ENCODE measurements at regions not wholly inside any gene's neighbourhood (a gene's known extent, or its start where the extent isn't known, plus 50 kb on each side); places are given as distances from the start of the nearest gene placed in this dataset.

- 33 to 44% methylated on average over 2 of the region's 2 CpGs for WGBS, 2 donors (ENCODE audit: low coverage in 1 of 2)
- Histone ChIP-seq H3K36me3 (no peaks in the 10 kb centered on the region), H3K27ac (peak overlapping the region; percentile 67 to 84 (median 72)), H3K9me3 (no peaks in the 10 kb centered on the region), H3K27me3 (no peaks in the 10 kb centered on the region), H3K4me1 (peaks cover 0 to 15% (median 3%) of the 10 kb centered on the region in 4 donors), H3K4me3 (no peak overlapping the region)
- in situ Hi-C loops (cut with MboI; ENCODE audit: low pct_ligation_motif_present in 1 of 4, low pct_unique_long_range_greater_than_20kb in 1 of 4, low sequenced_read_pairs in 3 of 4) (loop anchor here in 2 of 4 donors (25.0 kb wide), 2 partner anchors 298 to 423 kb away; no protein-coding TSS in a partner anchor), intact Hi-C loops (cut with DNase I; ENCODE audit: low total_unique reads) (loop anchor here (10.0 kb wide), 1 partner anchor 95 kb away; no protein-coding TSS in a partner anchor)
- TF ChIP-seq CTCF (IDR thresholded peaks at IDR 0.05) (no peak), POLR2AphosphoS5 (IDR thresholded peaks at IDR 0.05) (peak; percentile 77 to 94 (median 84)), EP300 (IDR thresholded peaks at IDR 0.05; ENCODE audit: low read depth) (peak; percentile 80), POLR2A (IDR thresholded peaks at IDR 0.05) (no peak)
- peak; percentile 41 for DNase-seq
Observed at GRCh38 chr1:192489748-192490147, 85.8 kb upstream of the RGS1 start.

DNA sequence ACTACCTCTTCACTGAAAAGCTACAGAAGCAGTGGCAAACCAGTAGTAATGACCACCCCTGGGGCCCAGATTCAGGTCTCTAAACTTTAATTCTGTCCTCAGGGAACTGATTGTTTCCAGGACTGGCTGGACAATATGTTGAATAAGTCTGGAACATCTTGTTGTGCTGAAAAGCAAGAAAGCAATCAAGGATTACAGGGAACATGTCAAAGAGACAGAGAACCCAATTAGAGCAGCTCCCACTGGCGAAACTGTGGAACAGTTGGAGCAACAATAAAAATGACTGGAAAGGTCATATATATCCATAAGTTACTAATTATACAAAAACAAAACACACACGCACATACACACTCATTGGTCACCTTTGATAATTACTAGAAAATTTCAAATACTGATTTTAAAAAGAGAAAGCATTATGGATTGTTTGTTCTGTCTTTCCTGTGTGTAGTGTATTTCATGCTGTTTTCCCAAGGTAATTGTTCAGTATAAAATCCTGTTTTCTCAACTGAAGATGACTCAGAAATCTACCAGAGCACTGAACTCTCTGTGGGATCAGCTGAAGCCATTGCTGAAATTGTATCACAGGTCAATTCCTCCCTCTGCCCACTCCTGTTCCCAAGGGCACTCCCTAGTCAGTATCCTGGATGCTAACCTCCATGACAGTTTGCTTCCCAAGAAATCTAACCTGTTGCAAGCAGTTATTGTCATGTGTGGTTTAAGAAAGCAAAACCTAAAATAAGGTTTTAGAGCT lies 83.6 kb upstream of the RGS1 start:
- no peaks in the 10 kb centered on the region for H3K9me3 ChIP-seq
- no peak overlapping the region for H3K4me3 ChIP-seq
- 60 to 69% methylated on average over 2 of the region's 2 CpGs for WGBS, 2 donors (ENCODE audit: low coverage in 1 of 2)
- DNase-seq = no peak
- in situ Hi-C loops (cut with MboI; ENCODE audit: low pct_ligation_motif_present in 1 of 4, low pct_unique_long_range_greater_than_20kb in 1 of 4, low sequenced_read_pairs in 3 of 4) = loop anchor here in 2 of 4 donors (25.0 kb wide), 2 partner anchors 295 to 420 kb away; no protein-coding TSS in a partner anchor
- no peaks in the 10 kb centered on the region for H3K36me3 ChIP-seq
- H3K27ac ChIP-seq = peak overlapping the region; percentile 3 to 84 (median 26)
- H3K27me3 ChIP-seq = no peaks in the 10 kb centered on the region
- H3K4me1 ChIP-seq = peaks cover 0 to 15% (median 3%) of the 10 kb centered on the region in 4 donors
- peak in 1 of 5 experiments; percentile 12 for TF ChIP-seq CTCF (IDR thresholded peaks at IDR 0.05)
- no peak for TF ChIP-seq POLR2A (IDR thresholded peaks at IDR 0.05)
- no peak for TF ChIP-seq EP300 (IDR thresholded peaks at IDR 0.05; ENCODE audit: low read depth)
- TF ChIP-seq POLR2AphosphoS5 (IDR thresholded peaks at IDR 0.05) = peak in 1 of 3 donors; percentile 46
- intact Hi-C loops (cut with DNase I; ENCODE audit: low total_unique reads) = no loop called here

DNA sequence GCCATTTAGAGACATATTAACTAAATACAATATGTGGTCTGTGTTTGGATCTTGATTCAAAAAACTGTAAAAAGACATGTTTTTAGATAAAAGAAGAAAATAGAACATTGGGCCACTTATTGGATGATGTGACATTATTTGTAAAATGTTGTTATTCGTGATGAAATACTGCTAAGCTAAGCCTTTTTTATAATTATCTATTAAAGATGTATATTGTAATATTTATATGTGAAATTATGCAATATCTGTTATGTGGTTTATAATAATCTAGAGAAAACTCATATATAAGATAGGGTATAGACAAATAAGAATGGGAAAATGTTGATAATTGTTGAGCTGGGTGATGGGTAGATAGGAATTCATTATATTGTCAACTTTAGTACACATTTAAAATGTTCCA lies 82.0 kb upstream of the RGS1 start:
- no peak for TF ChIP-seq POLR2A (IDR thresholded peaks at IDR 0.05)
- TF ChIP-seq EP300 (IDR thresholded peaks at IDR 0.05; ENCODE audit: low read depth) = no peak
- no peak for TF ChIP-seq POLR2AphosphoS5 (IDR thresholded peaks at IDR 0.05)
- TF ChIP-seq CTCF (IDR thresholded peaks at IDR 0.05) = no peak

GRCh38 chr1:192496369-192497056 lies 79.1 kb upstream of the RGS1 start:
- peak overlapping the region in 1 of 4 donors; percentile 23 for H3K27ac ChIP-seq
- WGBS, 2 donors (ENCODE audit: low coverage in 1 of 2) = 80 to 85% methylated on average over 3 of the region's 3 CpGs

More for the DNA sequence above, 82.0 kb upstream of the RGS1 start:
- DNase-seq = no peak
- H3K36me3 ChIP-seq = no peaks in the 10 kb centered on the region
- intact Hi-C loops (cut with DNase I; ENCODE audit: low total_unique reads) = no loop called here
- no peaks in the 10 kb centered on the region for H3K27me3 ChIP-seq
- no peak overlapping the region for H3K27ac ChIP-seq
- no peak overlapping the region for H3K4me3 ChIP-seq
- WGBS, 2 donors (ENCODE audit: low coverage in 1 of 2) = 95 to 98% methylated on average over 1 of the region's 1 CpG
- peaks cover 0 to 15% (median 3%) of the 10 kb centered on the region in 4 donors for H3K4me1 ChIP-seq
- in situ Hi-C loops (cut with MboI; ENCODE audit: low pct_ligation_motif_present in 1 of 4, low pct_unique_long_range_greater_than_20kb in 1 of 4, low sequenced_read_pairs in 3 of 4) = loop anchor here in 2 of 4 donors (25.0 kb wide), 2 partner anchors 294 to 419 kb away; no protein-coding TSS in a partner anchor
- no peaks in the 10 kb centered on the region for H3K9me3 ChIP-seq

More at GRCh38 chr1:192496369-192497056, 79.1 kb upstream of the RGS1 start:
- H3K4me3 ChIP-seq = no peak overlapping the region
- H3K36me3 ChIP-seq = no peaks in the 10 kb centered on the region
- no peak for DNase-seq
- TF ChIP-seq POLR2A (IDR thresholded peaks at IDR 0.05) = no peak
- TF ChIP-seq CTCF (IDR thresholded peaks at IDR 0.05) = no peak
- no peak for TF ChIP-seq POLR2AphosphoS5 (IDR thresholded peaks at IDR 0.05)
- TF ChIP-seq EP300 (IDR thresholded peaks at IDR 0.05; ENCODE audit: low read depth) = no peak
- intact Hi-C loops (cut with DNase I; ENCODE audit: low total_unique reads) (no loop called here), in situ Hi-C loops (cut with MboI; ENCODE audit: low pct_ligation_motif_present in 1 of 4, low pct_unique_long_range_greater_than_20kb in 1 of 4, low sequenced_read_pairs in 3 of 4) (loop anchor here in 2 of 4 donors (25.0 kb wide), 2 partner anchors 291 to 416 kb away; no protein-coding TSS in a partner anchor)
- no peaks in the 10 kb centered on the region for H3K27me3 ChIP-seq
- peaks cover 0 to 5% (median 1%) of the 10 kb centered on the region in 4 donors for H3K4me1 ChIP-seq
- no peaks in the 10 kb centered on the region for H3K9me3 ChIP-seq
